ENCODE measurements at regions not wholly inside any gene's neighbourhood (a gene's known extent, or its start where the extent isn't known, plus 50 kb on each side); places are given as distances from the start of the nearest gene placed in this dataset.
A peak's percentile ranks its signal among the peaks of the same experiment; 100 is the strongest.

- DNase-seq, result no peak
Observed at GRCh38 chr14:41403360-41403759, 203.3 kb upstream of the LRFN5 start.

- no peak for DNase-seq
Observed at GRCh38 chr14:41397926-41398325, 208.8 kb upstream of the LRFN5 start.

- no peak for DNase-seq
Observed at GRCh38 chr14:41393512-41393911, 213.2 kb upstream of the LRFN5 start.

GRCh38 chr14:41392226-41392625, 214.4 kb upstream of the LRFN5 start:
- no peak for DNase-seq

GRCh38 chr14:41389355-41389754, 217.3 kb upstream of the LRFN5 start:
- no peak for DNase-seq

- peak; percentile 76 for DNase-seq
Observed at GRCh38 chr14:41385797-41386196, 220.9 kb upstream of the LRFN5 start.

- DNase-seq, result no peak
Observed at GRCh38 chr14:41380017-41380416, 226.7 kb upstream of the LRFN5 start.

GRCh38 chr14:41378526-41378925, 228.2 kb upstream of the LRFN5 start:
- no peak for DNase-seq

- no peak for DNase-seq
Observed at GRCh38 chr14:41377932-41378331, 228.7 kb upstream of the LRFN5 start.

- DNase-seq, result no peak
Observed at GRCh38 chr14:41374092-41374491, 232.6 kb upstream of the LRFN5 start.

- no peak for DNase-seq
Observed at GRCh38 chr14:41362139-41362538, 244.5 kb upstream of the LRFN5 start.

- no peak for DNase-seq
Observed at GRCh38 chr14:41360126-41360525, 246.6 kb upstream of the LRFN5 start.

GRCh38 chr14:41355866-41356265, 250.8 kb upstream of the LRFN5 start:
- no peak for DNase-seq

- no peak for DNase-seq
Observed at GRCh38 chr14:41350476-41350875, 256.2 kb upstream of the LRFN5 start.

GRCh38 chr14:41349289-41349910, 257.3 kb upstream of the LRFN5 start:
- no peak for DNase-seq

- no peak for DNase-seq
Observed at GRCh38 chr14:41343857-41344256, 262.8 kb upstream of the LRFN5 start.

- DNase-seq, result no peak
Observed at GRCh38 chr14:41313196-41313595, 293.5 kb upstream of the LRFN5 start.

- DNase-seq, result no peak
Observed at GRCh38 chr14:41303506-41303905, 303.2 kb upstream of the LRFN5 start.

GRCh38 chr14:41302776-41303175, 303.9 kb upstream of the LRFN5 start:
- no peak for DNase-seq

- DNase-seq, result no peak
Observed at GRCh38 chr14:41299924-41300323, 306.8 kb upstream of the LRFN5 start.

GRCh38 chr14:41298328-41298690, 308.4 kb upstream of the LRFN5 start:
- no peak for DNase-seq

- DNase-seq, result no peak
Observed at GRCh38 chr14:41297576-41298327, 308.9 kb upstream of the LRFN5 start.

GRCh38 chr14:41295734-41296133, 310.9 kb upstream of the LRFN5 start:
- no peak for DNase-seq

GRCh38 chr14:41289025-41289424, 317.7 kb upstream of the LRFN5 start:
- DNase-seq, result no peak

- no peak for DNase-seq
Observed at GRCh38 chr14:41285186-41285748, 321.4 kb upstream of the LRFN5 start.
